ENCODE measurements at regions not wholly inside any gene's neighbourhood (a gene's known extent, or its start where the extent isn't known, plus 50 kb on each side); places are given as distances from the start of the nearest gene placed in this dataset.
"Not testable (repeated sequence)": the region's sequence is repeated elsewhere in the genome, so short reads cannot be mapped to it uniquely, and the experiment has no call there.

- no peak for DNase-seq
Observed at GRCh38 chrX:63581906-63582305, 203.1 kb downstream of the ARHGEF9 start.

GRCh38 chrX:63581398-63581797 is 203.6 kb downstream of the ARHGEF9 start:
- DNase-seq, result no peak

- no peak for DNase-seq
Observed at GRCh38 chrX:63576533-63576932, 208.5 kb downstream of the ARHGEF9 start.

- not testable (repeated sequence) for DNase-seq
Observed at GRCh38 chrX:63575700-63576099, 209.3 kb downstream of the ARHGEF9 start.

- no peak for DNase-seq
Observed at GRCh38 chrX:63566856-63567255, 215.7 kb upstream of the SPIN4 start.

- no peak for DNase-seq
Observed at GRCh38 chrX:63561425-63561824, 210.3 kb upstream of the SPIN4 start.

- peak; percentile 89 for DNase-seq
Observed at GRCh38 chrX:63560601-63561218, 209.6 kb upstream of the SPIN4 start.

- no peak for DNase-seq
Observed at GRCh38 chrX:63551856-63552255, 200.7 kb upstream of the SPIN4 start.

GRCh38 chrX:63530654-63531053 is 179.5 kb upstream of the SPIN4 start:
- DNase-seq, result no peak

GRCh38 chrX:63529961-63530360 is 178.8 kb upstream of the SPIN4 start:
- no peak for DNase-seq

- DNase-seq, result no peak
Observed at GRCh38 chrX:63526863-63527262, 175.7 kb upstream of the SPIN4 start.

- no peak for DNase-seq
Observed at GRCh38 chrX:63525491-63525890, 174.4 kb upstream of the SPIN4 start.

GRCh38 chrX:63519368-63519767 is 168.2 kb upstream of the SPIN4 start:
- not testable (repeated sequence) for DNase-seq

GRCh38 chrX:63514569-63515080 is 163.5 kb upstream of the SPIN4 start:
- DNase-seq, result no peak

GRCh38 chrX:63513825-63514568 is 162.9 kb upstream of the SPIN4 start:
- no peak for DNase-seq

GRCh38 chrX:63511361-63511760 is 160.2 kb upstream of the SPIN4 start:
- DNase-seq, result no peak

- no peak for DNase-seq
Observed at GRCh38 chrX:63508668-63509067, 157.5 kb upstream of the SPIN4 start.

GRCh38 chrX:63506320-63506719 is 155.2 kb upstream of the SPIN4 start:
- DNase-seq, result peak; percentile 70

GRCh38 chrX:63503541-63503940 is 152.4 kb upstream of the SPIN4 start:
- DNase-seq, result no peak

- no peak for DNase-seq
Observed at GRCh38 chrX:63488546-63489373, 137.6 kb upstream of the SPIN4 start.

- no peak for DNase-seq
Observed at GRCh38 chrX:63475200-63475599, 124.1 kb upstream of the SPIN4 start.

- no peak for DNase-seq
Observed at GRCh38 chrX:63471004-63471403, 119.9 kb upstream of the SPIN4 start.

- no peak for DNase-seq
Observed at GRCh38 chrX:63470506-63470905, 119.4 kb upstream of the SPIN4 start.

- no peak for DNase-seq
Observed at GRCh38 chrX:63466690-63467089, 115.6 kb upstream of the SPIN4 start.
